Mucosa of descending colon (tissue), 3 donors: ENCODE measurements at regions not wholly inside any gene's neighbourhood (a gene's known extent, or its start where the extent isn't known, plus 50 kb on each side); places are given as distances from the start of the nearest gene placed in this dataset.
A peak's percentile ranks its signal among the peaks of the same experiment; 100 is the strongest.

ENCODE experiments used
- ATAC-seq: fragments of 200-7000 bp; cut with Tn5 transposase; one replicate; pipeline ENCODE4 v1.9.1; 2020; ENCODE audit warnings: mild to moderate bottlenecking, moderate library complexity
- DNase-seq, 3 donors: peaks; one replicate each; pipeline ENCODE4 v3.0.0-alpha.2; 2020
- H3K36me3 ChIP-seq: fragments of 200-600 bp; one replicate; pipeline ENCODE4 v1.8.0; 2021; ENCODE audit warnings: low read depth, mild to moderate bottlenecking
- H3K4me1 ChIP-seq: fragments of 200-600 bp; one replicate; pipeline ENCODE4 v1.8.0; 2021; ENCODE audit warnings: low read depth, mild to moderate bottlenecking
- H3K4me3 ChIP-seq: fragments of 200-600 bp; one replicate; pipeline ENCODE4 v1.8.0; 2021; ENCODE audit warnings: mild to moderate bottlenecking
- H3K9me3 ChIP-seq: fragments of 200-600 bp; one replicate; pipeline ENCODE4 v1.8.0; 2021; ENCODE audit warnings: mild to moderate bottlenecking
- intact Hi-C, 2 donors: fragments of 100-400 bp; cut with DNase I in 1 of 2; cut with micrococcal nuclease in 1 of 2; formaldehyde crosslinking; loops; one replicate each; pipeline versions ENCODE4 v1.11.0 to v1.11.1; 2022; cut with DNase I, micrococcal nuclease
- TF ChIP-seq, protein P1 (sequence below): fragments of 200-600 bp; IDR thresholded peaks from one replicate; pipeline ENCODE4 v1.8.0; 2022; ENCODE audit warnings: antibody characterized with exemption, mild to moderate bottlenecking
- donor health status: DM: no; HTN: no; CAD: no; lungs with moderate emphysema.
- donor health status: DM: no; HTN: no; CAD: no.
- donor health status: DM: no; HTN: yes; CAD: no.

DNA sequence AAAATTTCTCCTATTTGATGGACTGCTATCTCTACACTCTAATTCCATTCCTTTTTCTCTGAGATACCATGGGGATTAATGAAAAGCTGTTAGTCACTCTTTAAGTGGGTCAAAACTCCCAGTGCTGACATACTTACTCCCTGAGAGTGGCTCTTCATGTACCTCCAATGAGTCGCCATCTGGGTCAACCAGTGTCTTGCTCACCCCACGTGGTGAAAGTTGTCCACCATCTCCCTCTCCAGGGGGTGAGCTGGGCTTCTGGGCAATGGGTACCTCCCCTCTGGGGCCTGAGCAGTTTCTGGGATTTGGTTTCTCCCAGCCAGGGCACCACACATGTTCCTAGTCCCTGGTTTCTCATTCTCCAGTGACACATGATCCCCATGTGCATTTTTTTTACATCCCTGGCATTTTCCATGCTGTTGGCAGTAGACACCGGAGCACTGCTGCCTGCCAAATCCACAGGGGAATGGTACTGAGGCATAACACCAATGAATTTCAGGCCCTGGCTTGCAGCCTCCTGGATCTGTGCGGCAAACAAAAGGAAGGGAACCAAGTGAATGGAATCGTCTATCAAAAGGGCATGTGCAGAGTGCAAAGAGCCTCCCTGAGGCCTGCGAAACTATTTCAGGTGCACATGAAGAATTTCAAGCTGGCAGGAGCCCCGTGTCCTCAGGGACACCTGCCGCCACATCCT lies 817.9 kb upstream of the AMELY start:
- TF ChIP-seq, protein P1, sequence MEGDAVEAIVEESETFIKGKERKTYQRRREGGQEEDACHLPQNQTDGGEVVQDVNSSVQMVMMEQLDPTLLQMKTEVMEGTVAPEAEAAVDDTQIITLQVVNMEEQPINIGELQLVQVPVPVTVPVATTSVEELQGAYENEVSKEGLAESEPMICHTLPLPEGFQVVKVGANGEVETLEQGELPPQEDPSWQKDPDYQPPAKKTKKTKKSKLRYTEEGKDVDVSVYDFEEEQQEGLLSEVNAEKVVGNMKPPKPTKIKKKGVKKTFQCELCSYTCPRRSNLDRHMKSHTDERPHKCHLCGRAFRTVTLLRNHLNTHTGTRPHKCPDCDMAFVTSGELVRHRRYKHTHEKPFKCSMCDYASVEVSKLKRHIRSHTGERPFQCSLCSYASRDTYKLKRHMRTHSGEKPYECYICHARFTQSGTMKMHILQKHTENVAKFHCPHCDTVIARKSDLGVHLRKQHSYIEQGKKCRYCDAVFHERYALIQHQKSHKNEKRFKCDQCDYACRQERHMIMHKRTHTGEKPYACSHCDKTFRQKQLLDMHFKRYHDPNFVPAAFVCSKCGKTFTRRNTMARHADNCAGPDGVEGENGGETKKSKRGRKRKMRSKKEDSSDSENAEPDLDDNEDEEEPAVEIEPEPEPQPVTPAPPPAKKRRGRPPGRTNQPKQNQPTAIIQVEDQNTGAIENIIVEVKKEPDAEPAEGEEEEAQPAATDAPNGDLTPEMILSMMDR = no peak
- Histone ChIP-seq H3K4me3 (no peak overlapping the region), H3K9me3 (no peaks in the 10 kb centered on the region), H3K4me1 (no peaks in the 10 kb centered on the region), H3K36me3 (no peaks in the 10 kb centered on the region)
- intact Hi-C loops = no loop called here
- DNase-seq = no peak
- no peak for ATAC-seq

DNA sequence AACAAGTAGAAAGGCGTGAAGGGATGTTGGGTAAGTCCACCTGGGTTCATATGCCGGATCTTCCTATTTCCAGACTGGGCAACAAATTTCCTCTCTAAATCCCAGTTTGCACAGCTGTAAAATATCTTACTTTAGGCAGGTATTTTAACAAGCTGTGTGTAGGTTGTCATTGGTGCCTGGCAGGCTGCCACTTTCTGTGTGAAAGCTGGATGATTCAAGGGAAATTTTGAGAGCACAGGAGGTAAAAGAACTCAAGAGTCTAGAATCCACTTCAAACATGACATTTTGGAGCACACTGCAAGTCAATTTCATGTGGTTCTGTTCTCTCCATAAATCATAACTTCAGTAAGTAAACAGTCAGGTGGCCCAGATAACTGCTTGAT lies 817.4 kb upstream of the AMELY start:
- ATAC-seq (no peak), DNase-seq (no peak)
- no peak overlapping the region for H3K4me3 ChIP-seq
- H3K36me3 ChIP-seq = no peaks in the 10 kb centered on the region
- TF ChIP-seq, protein P1 = no peak
- intact Hi-C loops = no loop called here
- no peaks in the 10 kb centered on the region for H3K4me1 ChIP-seq
- no peaks in the 10 kb centered on the region for H3K9me3 ChIP-seq

DNA sequence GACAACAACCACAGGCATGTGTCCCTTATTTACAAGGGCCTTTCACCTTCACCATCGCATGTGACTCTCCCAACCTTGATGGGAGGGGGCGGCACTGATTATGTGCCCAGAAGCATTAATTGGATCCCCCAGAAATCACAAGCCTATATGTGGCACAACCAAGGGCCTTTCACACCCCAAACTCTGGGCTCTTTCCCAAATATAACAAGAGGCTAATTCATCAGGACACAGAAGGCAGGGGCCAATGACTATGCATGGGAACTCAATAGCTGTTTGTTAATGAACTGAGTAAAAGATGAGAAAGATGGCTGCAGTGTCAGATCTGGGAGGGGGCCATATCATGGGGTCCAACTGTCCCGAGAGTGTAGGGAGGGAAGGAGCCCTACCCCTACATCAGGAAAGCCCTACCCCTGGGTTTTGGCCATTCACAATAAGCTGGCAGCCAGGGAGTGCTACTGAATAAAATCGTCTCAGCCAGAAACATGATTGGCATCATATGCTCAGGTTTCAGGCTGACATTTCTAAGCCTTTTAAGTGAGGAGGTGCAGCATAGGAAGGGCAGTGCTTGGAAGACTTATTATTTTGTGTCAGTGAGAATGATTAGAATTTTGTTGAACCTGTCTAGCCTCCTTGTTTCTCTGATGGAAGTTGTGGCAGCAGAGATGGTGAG lies 814.4 kb upstream of the AMELY start:
- DNase-seq = no peak
- no peak for ATAC-seq

DNA sequence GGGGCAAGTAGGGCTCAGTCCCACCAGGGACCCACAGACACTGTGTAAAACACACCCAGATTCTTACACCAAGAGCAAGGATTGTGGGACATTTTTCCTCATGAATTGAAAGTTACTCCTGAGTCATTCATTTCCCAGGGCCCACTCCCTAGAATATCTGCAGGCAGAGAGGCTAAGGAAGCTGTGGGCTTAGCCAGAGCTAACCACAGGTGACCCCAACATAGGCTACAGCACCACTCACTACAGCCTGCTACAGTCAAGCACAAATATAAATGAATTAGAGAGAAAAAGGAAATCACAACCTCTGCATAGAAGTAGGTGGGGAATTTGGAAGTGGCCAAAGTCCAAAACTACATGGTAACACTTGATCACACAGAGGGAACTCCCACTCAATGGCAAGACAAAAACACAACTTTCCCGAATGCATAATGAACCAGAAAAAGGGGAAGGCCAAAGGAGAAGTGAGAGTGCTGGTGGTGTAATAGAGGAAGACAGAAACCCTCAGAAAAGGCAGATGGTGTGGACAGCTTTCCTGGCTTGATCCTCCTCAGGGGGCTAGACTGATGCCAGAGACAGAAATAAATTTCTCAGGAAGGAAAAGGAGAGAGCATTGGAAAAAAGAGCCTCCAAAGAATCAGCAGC lies 812.6 kb upstream of the AMELY start:
- H3K9me3 ChIP-seq = no peaks in the 10 kb centered on the region
- peak in 1 of 3 donors; percentile 24 for DNase-seq
- no peak for ATAC-seq
- TF ChIP-seq, protein P1 = no peak
- H3K36me3 ChIP-seq = no peaks in the 10 kb centered on the region
- intact Hi-C loops = no loop called here
- H3K4me3 ChIP-seq = no peak overlapping the region
- no peaks in the 10 kb centered on the region for H3K4me1 ChIP-seq

More for the DNA sequence above, 814.4 kb upstream of the AMELY start:
- H3K4me3 ChIP-seq = no peak overlapping the region
- TF ChIP-seq, protein P1 = no peak
- no peaks in the 10 kb centered on the region for H3K4me1 ChIP-seq
- intact Hi-C loops = no loop called here
- no peaks in the 10 kb centered on the region for H3K36me3 ChIP-seq
- no peaks in the 10 kb centered on the region for H3K9me3 ChIP-seq

DNA sequence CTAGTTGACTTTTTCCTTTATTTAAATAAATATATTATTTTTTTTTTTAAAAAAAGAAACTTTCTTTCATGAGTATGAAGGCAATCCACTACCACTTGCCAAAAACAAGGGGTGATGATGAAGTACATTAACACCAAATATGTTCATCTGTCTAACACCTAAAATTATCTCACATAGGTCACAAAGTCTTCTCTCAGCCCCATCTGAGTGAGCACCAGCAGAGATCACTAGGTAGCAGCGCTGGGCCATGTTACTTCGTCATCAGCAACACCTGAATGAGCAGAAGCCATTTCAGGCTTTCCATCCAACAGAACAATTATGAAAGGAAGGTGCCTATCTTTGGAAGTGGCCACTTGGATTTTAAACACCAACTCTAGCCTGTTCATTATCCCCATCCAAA lies 811.6 kb upstream of the AMELY start:
- DNase-seq (no peak), ATAC-seq (no peak)
- TF ChIP-seq, protein P1 = no peak
- intact Hi-C loops = no loop called here
- no peak overlapping the region for H3K4me3 ChIP-seq
- no peaks in the 10 kb centered on the region for H3K9me3 ChIP-seq
- no peaks in the 10 kb centered on the region for H3K4me1 ChIP-seq
- H3K36me3 ChIP-seq = no peaks in the 10 kb centered on the region
